Neural progenitor cell (in vitro differentiated cells): ENCODE measurements at regions not wholly inside any gene's neighbourhood (a gene's known extent, or its start where the extent isn't known, plus 50 kb on each side); places are given as distances from the start of the nearest gene placed in this dataset.

Source experiments
- EZH2phosphoT487 ChIP-seq: fragments of 200-600 bp; sonication (generic); IDR thresholded peaks from 2 replicates; pipeline ENCODE4 v1.6.1; 2017; ENCODE audit warnings: antibody characterized with exemption
- TF ChIP-seq, protein P1 (sequence below): fragments of 200-600 bp; sonication (generic); IDR thresholded peaks from 2 replicates; pipeline ENCODE4 v1.5.1; 2017; ENCODE audit warnings: antibody characterized with exemption, mild to moderate bottlenecking

DNA sequence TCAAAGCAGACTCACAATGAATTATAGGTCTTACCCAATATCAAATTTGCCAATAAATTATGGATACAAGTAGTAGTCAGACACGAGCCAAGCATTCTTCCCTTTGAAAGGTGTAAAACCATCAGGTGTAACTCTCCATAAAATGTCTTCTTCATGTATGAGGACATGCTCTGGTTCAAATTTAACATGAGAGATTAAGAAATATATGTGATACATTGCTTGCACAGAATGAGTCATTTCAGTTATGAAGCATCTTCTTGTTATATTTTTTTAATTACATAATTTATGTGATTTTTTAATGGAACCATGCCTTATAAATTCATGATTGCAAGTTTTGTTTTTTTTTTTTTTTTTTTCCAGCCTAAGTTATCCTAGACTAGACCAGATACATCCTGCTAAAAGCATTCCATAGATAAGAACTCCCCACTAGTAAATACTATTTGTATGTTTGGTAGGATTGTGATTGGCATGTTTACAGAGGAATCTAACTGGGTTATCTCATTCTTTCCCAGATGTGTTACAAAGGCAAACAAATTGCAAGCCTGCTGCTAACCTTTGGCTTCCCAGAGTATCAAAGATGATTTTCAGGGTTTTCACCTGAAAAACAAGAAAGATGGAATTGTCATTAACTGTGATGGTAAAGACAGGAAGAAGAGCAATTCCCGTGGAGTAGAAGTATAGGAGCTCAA, 621.9 kb downstream of the XIRP2 start:
- TF ChIP-seq, protein P1, sequence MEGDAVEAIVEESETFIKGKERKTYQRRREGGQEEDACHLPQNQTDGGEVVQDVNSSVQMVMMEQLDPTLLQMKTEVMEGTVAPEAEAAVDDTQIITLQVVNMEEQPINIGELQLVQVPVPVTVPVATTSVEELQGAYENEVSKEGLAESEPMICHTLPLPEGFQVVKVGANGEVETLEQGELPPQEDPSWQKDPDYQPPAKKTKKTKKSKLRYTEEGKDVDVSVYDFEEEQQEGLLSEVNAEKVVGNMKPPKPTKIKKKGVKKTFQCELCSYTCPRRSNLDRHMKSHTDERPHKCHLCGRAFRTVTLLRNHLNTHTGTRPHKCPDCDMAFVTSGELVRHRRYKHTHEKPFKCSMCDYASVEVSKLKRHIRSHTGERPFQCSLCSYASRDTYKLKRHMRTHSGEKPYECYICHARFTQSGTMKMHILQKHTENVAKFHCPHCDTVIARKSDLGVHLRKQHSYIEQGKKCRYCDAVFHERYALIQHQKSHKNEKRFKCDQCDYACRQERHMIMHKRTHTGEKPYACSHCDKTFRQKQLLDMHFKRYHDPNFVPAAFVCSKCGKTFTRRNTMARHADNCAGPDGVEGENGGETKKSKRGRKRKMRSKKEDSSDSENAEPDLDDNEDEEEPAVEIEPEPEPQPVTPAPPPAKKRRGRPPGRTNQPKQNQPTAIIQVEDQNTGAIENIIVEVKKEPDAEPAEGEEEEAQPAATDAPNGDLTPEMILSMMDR = no peak
- TF ChIP-seq EZH2phosphoT487 = no peak
